PFSK-1 (cell line): ENCODE measurements at regions not wholly inside any gene's neighbourhood (a gene's known extent, or its start where the extent isn't known, plus 50 kb on each side); places are given as distances from the start of the nearest gene placed in this dataset.

ENCODE experiments used
- POLR2AphosphoS5 ChIP-seq: IDR thresholded peaks from 2 replicates; pipeline ENCODE4 v1.6.1; 2012; ENCODE audit warnings: low read depth, mild to moderate bottlenecking, control low read depth, low read length, moderate library complexity
- TAF1 ChIP-seq: IDR thresholded peaks from 2 replicates; pipeline ENCODE4 v1.6.1; 2012; ENCODE audit warnings: low read length, control low read depth, borderline replicate concordance; ENCODE audit not compliant: insufficient read depth

GRCh38 chr22:47767403-47767802, 1005.0 kb downstream of the TBC1D22A start:
- TF ChIP-seq TAF1 (no peak), POLR2AphosphoS5 (no peak)
